GM21447 (cell line): ENCODE measurements at regions not wholly inside any gene's neighbourhood (a gene's known extent, or its start where the extent isn't known, plus 50 kb on each side); places are given as distances from the start of the nearest gene placed in this dataset.

Experiments used
- ATAC-seq: cut with Tn5 transposase; IDR thresholded peaks from one replicate; pipeline ENCODE4 v1.9.1; 2021; ENCODE audit not compliant: unreplicated experiment

DNA sequence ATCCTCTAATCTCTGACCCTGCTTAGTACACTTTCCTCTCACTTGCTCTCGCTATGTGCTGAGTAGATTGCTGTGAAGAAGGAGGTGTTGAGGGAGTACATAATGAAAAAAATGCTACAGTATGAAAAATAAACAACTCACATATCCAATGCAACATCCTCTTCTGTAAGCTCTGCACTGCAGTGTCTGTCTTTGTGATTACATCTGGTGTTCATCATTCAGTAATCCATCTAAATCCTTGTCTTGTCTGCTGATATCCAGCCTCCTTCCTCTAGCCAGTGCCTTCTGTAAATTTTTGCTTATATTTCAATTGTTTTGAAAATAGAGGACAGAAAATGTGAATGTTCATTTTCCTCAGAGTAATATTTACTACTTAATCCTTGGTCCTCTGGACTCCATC is 57.4 kb upstream of the CDH12 start:
- no peak for ATAC-seq

DNA sequence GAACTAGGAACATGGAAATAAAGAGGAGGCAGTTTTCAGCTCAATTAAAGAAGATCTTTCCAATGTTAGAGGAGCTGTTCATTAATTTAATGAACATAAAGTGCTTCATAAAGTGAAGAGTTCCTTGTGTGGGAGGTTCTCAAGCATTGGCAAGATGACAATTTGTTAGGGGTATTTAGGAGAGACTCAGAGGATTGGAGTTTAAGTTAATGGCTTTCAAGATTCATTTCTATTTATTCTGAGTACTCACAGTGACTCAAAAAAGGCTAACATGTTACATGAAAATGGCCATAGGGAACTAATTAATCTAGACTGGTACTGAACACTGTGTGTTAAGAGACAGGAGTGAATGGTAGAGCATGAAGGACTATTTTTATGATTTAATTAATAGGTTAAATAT is 55.4 kb upstream of the CDH12 start:
- no peak for ATAC-seq

DNA sequence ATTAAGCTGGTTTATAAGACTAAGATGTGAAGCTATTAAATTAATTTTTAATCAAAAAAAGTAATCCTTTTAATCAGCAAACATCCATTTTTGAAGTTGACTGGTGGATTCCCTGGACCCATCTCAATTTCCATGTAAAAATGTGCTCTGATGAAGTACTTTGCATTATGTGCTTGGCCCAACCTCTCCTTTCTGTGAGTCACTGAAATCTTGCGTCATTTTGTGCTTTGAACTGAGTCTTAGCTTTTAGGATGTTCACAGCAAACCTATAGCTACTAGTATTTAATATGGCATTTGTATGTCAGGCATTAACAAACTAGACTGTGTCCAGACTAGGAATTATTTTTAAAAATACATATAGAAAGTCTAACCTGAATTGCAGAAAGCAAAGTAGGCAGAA is 55.0 kb upstream of the CDH12 start:
- no peak for ATAC-seq
